Myocyte (in vitro differentiated cells): ENCODE measurements at regions not wholly inside any gene's neighbourhood (a gene's known extent, or its start where the extent isn't known, plus 50 kb on each side); places are given as distances from the start of the nearest gene placed in this dataset.

Experiments
- DNase-seq: peaks from one replicate; pipeline ENCODE4 v3.0.0-alpha.2; 2012; ENCODE audit warnings: low read depth

GRCh38 chr18:73258375-73259087 is 390.7 kb upstream of the NETO1 start:
- no peak for DNase-seq

DNA sequence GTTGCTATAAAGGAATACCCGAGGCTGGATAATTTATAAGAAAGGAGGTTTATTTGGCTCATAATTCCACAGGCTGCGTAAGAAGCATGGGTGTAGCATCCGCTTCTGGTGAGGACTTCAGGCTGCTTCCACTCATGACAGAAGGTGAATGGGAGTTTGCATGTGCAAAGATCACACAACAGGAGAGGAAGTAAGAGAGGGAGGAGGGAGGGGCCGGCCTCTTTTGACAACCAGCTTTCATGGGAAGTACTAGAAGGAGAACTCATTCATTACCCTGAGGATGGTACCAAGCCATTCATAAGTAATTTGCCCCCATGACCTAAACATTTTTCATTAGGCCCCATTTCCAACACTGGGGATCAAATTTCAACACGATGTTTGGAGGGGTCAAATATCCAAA is 386.8 kb upstream of the NETO1 start:
- no peak for DNase-seq

DNA sequence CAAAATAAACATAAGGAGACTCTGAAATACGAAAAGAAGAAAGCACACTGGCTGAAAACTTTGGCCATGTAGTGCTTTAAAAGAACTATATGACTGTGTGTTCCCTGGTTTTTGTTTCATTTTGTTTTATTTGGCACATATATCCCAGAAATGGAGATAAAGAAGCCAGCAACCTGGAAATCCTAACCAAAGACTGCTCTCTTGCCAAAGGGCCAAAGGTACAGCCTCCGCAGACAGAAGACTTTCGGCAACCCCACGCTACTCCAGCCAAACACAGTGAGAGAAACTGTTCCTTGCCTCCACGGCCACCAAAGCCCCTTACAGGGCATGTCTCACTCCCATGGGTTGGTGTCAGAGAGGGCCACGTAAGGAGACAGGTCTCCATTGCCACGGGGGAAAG is 381.2 kb upstream of the NETO1 start:
- DNase-seq, result no peak

GRCh38 chr18:73246763-73247162 is 379.0 kb upstream of the NETO1 start:
- DNase-seq, result no peak

DNA sequence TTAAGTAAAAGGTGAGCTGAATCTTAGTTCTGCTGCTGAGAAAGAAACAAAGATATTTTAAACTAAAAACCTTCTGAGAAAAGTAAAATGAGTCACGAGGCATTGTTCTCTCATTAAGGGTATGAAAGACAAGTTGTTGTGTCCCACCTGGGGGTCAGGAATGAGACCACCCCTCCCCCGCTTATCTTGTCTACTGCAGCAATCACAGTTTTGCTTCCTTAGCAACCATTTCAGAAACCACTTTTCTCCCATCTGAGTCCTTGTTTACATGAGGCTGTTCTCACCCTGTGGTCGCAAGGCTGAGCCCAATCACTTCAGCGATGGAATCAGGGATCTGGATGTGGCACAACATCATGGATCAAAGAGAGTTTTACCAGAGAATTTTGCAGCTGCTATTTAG is 377.6 kb upstream of the NETO1 start:
- no peak for DNase-seq

DNA sequence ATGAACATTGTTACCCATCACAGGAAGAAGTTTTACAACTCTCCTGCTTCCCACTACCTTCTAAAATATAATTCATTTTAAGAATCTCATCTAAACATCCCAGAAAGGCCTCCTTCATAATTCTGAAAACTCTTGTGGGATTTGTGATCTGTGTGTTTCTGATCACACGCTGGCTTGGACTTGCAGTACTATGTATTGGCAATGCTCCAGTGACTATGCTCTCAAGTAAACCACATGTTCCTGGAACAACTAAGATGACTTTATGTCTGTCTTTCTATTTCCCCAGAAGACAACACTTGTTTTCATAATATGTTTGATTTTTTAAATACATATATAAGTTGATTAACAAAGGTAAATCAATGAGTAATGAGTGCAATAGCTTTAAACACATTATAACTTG is 376.6 kb upstream of the NETO1 start:
- DNase-seq, result no peak

DNA sequence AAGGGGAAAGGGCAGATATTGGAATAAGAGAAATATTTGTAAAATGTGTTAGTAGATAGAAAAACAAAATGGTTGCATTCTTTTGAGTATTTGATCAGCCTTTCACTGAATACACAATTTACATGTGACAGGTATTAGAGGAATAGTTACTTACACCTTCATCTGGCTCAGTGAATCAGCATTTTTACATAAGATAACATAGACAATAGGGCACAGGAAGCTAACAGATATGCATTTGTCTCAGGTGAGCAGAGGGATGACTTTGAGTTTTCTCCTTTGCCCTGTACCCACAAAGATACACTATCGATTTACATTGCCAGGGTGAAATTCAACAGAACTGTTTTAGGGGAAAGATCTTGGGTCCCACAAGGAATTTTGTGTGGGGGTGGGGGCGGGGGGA is 373.1 kb upstream of the NETO1 start:
- no peak for DNase-seq

- no peak for DNase-seq
Measured at GRCh38 chr18:73235921-73236320, 368.1 kb upstream of the NETO1 start.

- DNase-seq, result no peak
Measured at GRCh38 chr18:73235491-73235890, 367.7 kb upstream of the NETO1 start.

DNA sequence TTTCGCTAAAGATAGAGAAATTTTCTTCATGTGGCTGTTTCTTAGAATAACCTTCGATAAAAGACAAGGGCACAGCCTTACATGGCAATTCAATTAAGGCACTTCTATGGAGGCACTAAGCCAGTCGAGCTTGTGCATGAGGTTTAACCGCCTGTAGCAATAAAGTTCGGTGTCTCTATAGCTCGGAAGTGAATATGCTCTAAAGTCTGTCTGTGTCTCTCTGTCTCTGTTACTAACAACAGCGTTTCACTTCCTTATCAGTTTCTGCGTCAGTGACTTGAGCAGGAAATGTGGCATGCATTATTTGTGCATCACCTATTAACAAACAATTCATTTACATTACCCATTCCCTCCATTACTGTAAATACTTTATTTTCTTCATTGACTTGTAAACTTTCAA is 365.1 kb upstream of the NETO1 start:
- DNase-seq, result no peak

GRCh38 chr18:73220663-73221062 is 352.9 kb upstream of the NETO1 start:
- DNase-seq, result no peak

- no peak for DNase-seq
Measured at GRCh38 chr18:73218293-73218692, 350.5 kb upstream of the NETO1 start.

DNA sequence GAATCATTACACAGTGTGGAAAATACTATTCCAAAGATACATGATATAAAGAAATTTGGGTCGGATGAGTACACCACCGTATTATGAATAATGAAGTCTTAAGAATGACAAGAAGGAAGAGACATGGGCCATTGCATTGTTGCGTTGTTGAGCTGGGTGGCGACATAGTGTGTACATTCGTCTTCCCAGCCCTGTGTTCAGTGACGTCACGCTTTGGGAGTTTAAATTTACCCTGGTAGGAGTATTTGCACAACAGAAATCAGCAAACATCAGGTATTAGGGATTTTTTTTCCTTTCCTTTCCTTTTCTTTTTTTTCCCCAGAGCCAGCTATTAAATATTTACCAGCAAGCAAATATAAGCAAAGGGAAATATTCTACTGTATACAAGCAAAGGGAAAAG is 347.2 kb upstream of the NETO1 start:
- no peak for DNase-seq

GRCh38 chr18:73212442-73212841 is 344.7 kb upstream of the NETO1 start:
- DNase-seq, result no peak

- DNase-seq, result no peak
Measured at GRCh38 chr18:73201940-73202339, 334.2 kb upstream of the NETO1 start.

DNA sequence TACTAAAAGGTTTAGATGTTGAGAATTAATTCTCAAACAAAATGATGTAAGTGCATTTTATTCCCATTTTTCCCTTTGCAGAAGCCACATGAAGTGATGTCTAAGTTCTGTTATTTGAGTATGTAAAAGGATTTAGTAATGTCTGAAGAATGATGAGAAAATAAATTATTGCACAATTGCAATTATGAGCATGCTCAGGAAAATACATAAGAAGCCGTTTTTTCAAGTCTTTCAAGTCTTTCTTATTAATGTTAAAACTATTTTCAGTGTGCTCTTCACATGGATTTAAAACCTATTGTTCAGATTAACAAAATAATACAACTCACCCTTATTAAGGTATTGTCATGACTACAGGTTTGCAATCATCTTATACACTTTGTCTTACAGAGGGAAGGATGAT is 331.4 kb upstream of the NETO1 start:
- DNase-seq, result no peak

- no peak for DNase-seq
Measured at GRCh38 chr18:73189718-73190117, 321.9 kb upstream of the NETO1 start.

DNA sequence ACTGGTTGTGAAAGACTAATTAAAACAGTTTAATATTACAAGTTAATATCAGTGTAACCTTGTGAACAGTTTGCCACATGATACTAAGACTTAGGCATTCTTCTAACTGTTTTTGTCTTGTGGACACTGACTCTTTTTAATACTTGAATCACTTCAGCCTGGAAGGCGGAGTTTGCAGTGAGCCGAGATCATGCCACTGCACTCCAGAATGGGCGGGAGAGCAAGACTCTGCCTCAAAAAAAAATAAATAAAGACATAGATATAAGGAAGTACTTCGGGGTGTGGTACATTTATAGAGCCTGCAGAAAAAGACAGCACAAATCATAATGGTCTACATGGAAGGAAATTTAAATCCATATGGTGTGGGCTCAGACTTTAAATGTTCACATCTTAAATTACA is 300.4 kb upstream of the NETO1 start:
- no peak for DNase-seq

DNA sequence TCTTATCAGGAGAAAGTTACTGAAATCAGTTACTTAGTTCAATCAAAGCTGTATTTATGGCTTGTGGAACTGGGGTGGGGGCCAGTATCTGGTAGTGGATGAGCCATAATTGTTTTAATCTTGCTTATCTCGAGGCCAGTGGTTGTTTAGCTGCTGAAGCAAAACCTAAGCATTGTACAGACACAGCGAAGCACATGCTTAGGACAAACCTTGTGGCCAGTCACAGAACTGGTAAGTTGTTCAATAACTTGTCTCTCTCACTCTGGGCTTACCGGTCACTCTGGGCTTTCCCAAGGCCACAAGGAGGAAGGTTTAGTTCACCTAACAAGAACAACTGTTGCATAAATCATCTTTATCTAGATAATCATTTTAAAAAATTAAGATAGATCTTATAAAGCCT is 296.6 kb upstream of the NETO1 start:
- DNase-seq, result no peak

DNA sequence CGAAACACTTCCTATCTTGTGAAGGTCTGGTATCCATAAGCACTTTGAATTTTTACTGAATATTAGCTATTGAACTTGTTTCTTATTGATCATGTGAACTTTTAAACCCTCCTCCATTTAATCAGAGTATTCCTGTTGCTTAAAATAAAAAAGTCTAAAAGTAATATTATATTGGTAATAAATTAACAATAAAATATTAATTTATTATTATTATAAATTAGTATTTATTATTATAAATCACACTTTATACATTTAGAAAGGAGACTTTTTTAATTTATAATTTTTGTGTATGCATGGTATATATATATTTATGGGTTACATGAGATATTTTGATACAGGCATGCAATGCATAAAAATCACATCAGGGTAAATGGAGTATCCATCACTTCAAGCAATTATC is 295.4 kb upstream of the NETO1 start:
- no peak for DNase-seq

DNA sequence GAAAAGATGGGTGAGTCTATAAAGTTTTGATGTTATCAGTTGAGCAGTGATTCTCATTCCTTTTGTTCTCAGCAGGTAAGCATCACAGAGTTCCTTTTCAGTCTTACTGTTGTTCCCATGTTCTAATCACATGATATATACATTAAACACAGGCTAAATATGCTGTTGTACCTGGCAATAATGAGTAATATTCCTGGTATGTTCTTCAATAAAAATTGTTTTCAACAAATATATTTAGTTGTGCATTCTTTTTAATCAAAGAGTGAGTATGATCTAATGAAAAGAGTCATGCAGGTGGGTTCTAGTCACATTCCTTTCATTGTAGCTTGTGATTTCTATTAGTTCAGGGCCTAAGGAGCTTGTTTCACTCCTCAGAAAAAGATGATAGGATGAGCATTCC is 288.3 kb upstream of the NETO1 start:
- no peak for DNase-seq

DNA sequence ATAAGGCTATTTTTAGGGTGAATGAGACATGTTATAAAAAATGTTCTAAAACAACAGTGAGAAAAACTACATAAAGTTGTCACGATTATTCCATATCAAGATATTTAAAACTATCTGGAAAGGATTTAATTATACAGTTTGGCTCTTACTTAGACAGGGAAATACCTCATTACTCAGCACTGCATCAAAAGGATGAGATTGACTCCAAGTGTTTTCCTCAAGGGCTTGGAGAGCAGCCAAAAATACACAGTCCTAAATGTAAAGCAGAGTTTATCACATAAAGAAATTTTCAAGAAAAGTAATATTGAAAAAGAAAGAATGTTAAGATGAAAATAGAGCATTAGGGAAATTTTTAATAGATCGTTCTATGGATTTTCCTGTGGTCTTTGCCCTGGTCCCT is 285.5 kb upstream of the NETO1 start:
- no peak for DNase-seq

- no peak for DNase-seq
Measured at GRCh38 chr18:73151086-73151485, 283.3 kb upstream of the NETO1 start.

- no peak for DNase-seq
Measured at GRCh38 chr18:73150199-73150598, 282.4 kb upstream of the NETO1 start.
